ENCODE measurements at regions not wholly inside any gene's neighbourhood (a gene's known extent, or its start where the extent isn't known, plus 50 kb on each side); places are given as distances from the start of the nearest gene placed in this dataset.
"Not testable (repeated sequence)": the region's sequence is repeated elsewhere in the genome, so short reads cannot be mapped to it uniquely, and the experiment has no call there.

- Mint-ChIP-seq H3K4me1 (no peaks in the 10 kb centered on the region), H3K27me3 (no peaks in the 10 kb centered on the region), H3K9me3 (peaks cover 2 to 4% (median 3%) of the 10 kb centered on the region in 3 donors), H3K4me3 (no peak overlapping the region), H3K36me3 (no peaks in the 10 kb centered on the region), H3K27ac (no peak overlapping the region)
These were observed 262.1 kb downstream of the CPS1 start for GRCh38 chr2:210818473-210818872.

GRCh38 chr2:210833403-210833802, 277.0 kb downstream of the CPS1 start:
- Mint-ChIP-seq H3K27ac (no peak overlapping the region), H3K27me3 (no peaks in the 10 kb centered on the region), H3K36me3 (no peaks in the 10 kb centered on the region), H3K4me1 (peaks cover 0 to 1% (median 0%) of the 10 kb centered on the region in 3 donors), H3K4me3 (no peak overlapping the region), H3K9me3 (peaks cover 0 to 1% (median 0%) of the 10 kb centered on the region in 3 donors)

- H3K4me3 Mint-ChIP-seq, result no peak overlapping the region
- H3K27ac Mint-ChIP-seq, result no peak overlapping the region
- peaks cover 0 to 1% (median 0%) of the 10 kb centered on the region in 3 donors for H3K4me1 Mint-ChIP-seq
- H3K27me3 Mint-ChIP-seq, result no peaks in the 10 kb centered on the region
- peaks cover 0 to 3% (median 2%) of the 10 kb centered on the region in 3 donors for H3K9me3 Mint-ChIP-seq
- no peaks in the 10 kb centered on the region for H3K36me3 Mint-ChIP-seq
These were observed 282.6 kb downstream of the CPS1 start for GRCh38 chr2:210839034-210839433.

- Mint-ChIP-seq H3K4me1 (peaks cover 0 to 1% (median 0%) of the 10 kb centered on the region in 3 donors), H3K36me3 (no peaks in the 10 kb centered on the region), H3K27ac (no peak overlapping the region), H3K4me3 (no peak overlapping the region), H3K9me3 (peaks cover 0 to 3% (median 2%) of the 10 kb centered on the region in 3 donors), H3K27me3 (no peaks in the 10 kb centered on the region)
These were observed 283.1 kb downstream of the CPS1 start for GRCh38 chr2:210839450-210839849.

GRCh38 chr2:210842896-210843295, 286.5 kb downstream of the CPS1 start:
- no peaks in the 10 kb centered on the region for H3K27me3 Mint-ChIP-seq
- peaks cover 0 to 3% (median 2%) of the 10 kb centered on the region in 3 donors for H3K9me3 Mint-ChIP-seq
- no peak overlapping the region for H3K4me3 Mint-ChIP-seq
- H3K36me3 Mint-ChIP-seq, result no peaks in the 10 kb centered on the region
- no peaks in the 10 kb centered on the region for H3K4me1 Mint-ChIP-seq
- no peak overlapping the region for H3K27ac Mint-ChIP-seq

- Mint-ChIP-seq H3K9me3 (peaks cover 0 to 3% (median 2%) of the 10 kb centered on the region in 3 donors), H3K4me3 (no peak overlapping the region), H3K36me3 (no peaks in the 10 kb centered on the region), H3K4me1 (no peaks in the 10 kb centered on the region), H3K27ac (no peak overlapping the region), H3K27me3 (no peaks in the 10 kb centered on the region)
These were observed 287.6 kb downstream of the CPS1 start for GRCh38 chr2:210844016-210844415.

GRCh38 chr2:210859314-210859713, 302.9 kb downstream of the CPS1 start:
- peaks cover 0 to 3% (median 0%) of the 10 kb centered on the region in 3 donors for H3K9me3 Mint-ChIP-seq
- no peaks in the 10 kb centered on the region for H3K4me1 Mint-ChIP-seq
- no peaks in the 10 kb centered on the region for H3K36me3 Mint-ChIP-seq
- no peak overlapping the region for H3K27ac Mint-ChIP-seq
- H3K4me3 Mint-ChIP-seq, result no peak overlapping the region
- no peaks in the 10 kb centered on the region for H3K27me3 Mint-ChIP-seq

GRCh38 chr2:210860276-210860675, 303.9 kb downstream of the CPS1 start:
- H3K4me1 Mint-ChIP-seq, result no peaks in the 10 kb centered on the region
- H3K4me3 Mint-ChIP-seq, result no peak overlapping the region
- no peaks in the 10 kb centered on the region for H3K27me3 Mint-ChIP-seq
- H3K27ac Mint-ChIP-seq, result no peak overlapping the region
- peaks cover 0 to 3% (median 0%) of the 10 kb centered on the region in 3 donors for H3K9me3 Mint-ChIP-seq
- H3K36me3 Mint-ChIP-seq, result no peaks in the 10 kb centered on the region

- H3K27me3 Mint-ChIP-seq, result no peaks in the 10 kb centered on the region
- H3K4me3 Mint-ChIP-seq, result no peak overlapping the region
- no peaks in the 10 kb centered on the region for H3K36me3 Mint-ChIP-seq
- H3K4me1 Mint-ChIP-seq, result no peaks in the 10 kb centered on the region
- H3K9me3 Mint-ChIP-seq, result peaks cover 0 to 3% (median 0%) of the 10 kb centered on the region in 3 donors
- no peak overlapping the region for H3K27ac Mint-ChIP-seq
These were observed 304.8 kb downstream of the CPS1 start for GRCh38 chr2:210861038-210861665.

GRCh38 chr2:210862283-210863065, 306.1 kb downstream of the CPS1 start:
- no peak overlapping the region for H3K27ac Mint-ChIP-seq

GRCh38 chr2:210863283-210863682, 306.9 kb downstream of the CPS1 start:
- no peaks in the 10 kb centered on the region for H3K27me3 Mint-ChIP-seq
- no peak overlapping the region for H3K27ac Mint-ChIP-seq
- H3K4me3 Mint-ChIP-seq, result no peak overlapping the region
- H3K4me1 Mint-ChIP-seq, result no peaks in the 10 kb centered on the region
- peaks cover 0 to 3% (median 0%) of the 10 kb centered on the region in 3 donors for H3K9me3 Mint-ChIP-seq
- H3K36me3 Mint-ChIP-seq, result no peaks in the 10 kb centered on the region

More at GRCh38 chr2:210862283-210863065, 306.1 kb downstream of the CPS1 start:
- Mint-ChIP-seq H3K36me3 (no peaks in the 10 kb centered on the region), H3K9me3 (peaks cover 0 to 3% (median 0%) of the 10 kb centered on the region in 3 donors), H3K27me3 (no peaks in the 10 kb centered on the region), H3K4me1 (no peaks in the 10 kb centered on the region), H3K4me3 (no peak overlapping the region)

- not testable (repeated sequence) for H3K27me3 Mint-ChIP-seq, H3K4me3 Mint-ChIP-seq, H3K36me3 Mint-ChIP-seq, H3K9me3 Mint-ChIP-seq, H3K27ac Mint-ChIP-seq, H3K4me1 Mint-ChIP-seq
These were observed 315.2 kb downstream of the CPS1 start for GRCh38 chr2:210871566-210871965.

- H3K27ac Mint-ChIP-seq, result no peak overlapping the region
- H3K4me1 Mint-ChIP-seq, result peaks cover 0 to 5% (median 0%) of the 10 kb centered on the region in 3 donors
- H3K4me3 Mint-ChIP-seq, result no peak overlapping the region
- no peaks in the 10 kb centered on the region for H3K36me3 Mint-ChIP-seq
- no peaks in the 10 kb centered on the region for H3K27me3 Mint-ChIP-seq
- H3K9me3 Mint-ChIP-seq, result no peaks in the 10 kb centered on the region
These were observed 317.2 kb downstream of the CPS1 start for GRCh38 chr2:210873631-210874030.

- H3K9me3 Mint-ChIP-seq, result no peaks in the 10 kb centered on the region
- H3K4me1 Mint-ChIP-seq, result no peaks in the 10 kb centered on the region
- H3K4me3 Mint-ChIP-seq, result no peak overlapping the region
- no peaks in the 10 kb centered on the region for H3K36me3 Mint-ChIP-seq
- H3K27ac Mint-ChIP-seq, result no peak overlapping the region
- no peaks in the 10 kb centered on the region for H3K27me3 Mint-ChIP-seq
These were observed 327.8 kb downstream of the CPS1 start for GRCh38 chr2:210884227-210884626.

GRCh38 chr2:210888035-210888434, 331.6 kb downstream of the CPS1 start:
- Mint-ChIP-seq H3K27me3 (no peaks in the 10 kb centered on the region), H3K9me3 (peaks cover 0 to under 1% (median 0%) of the 10 kb centered on the region in 3 donors), H3K4me3 (no peak overlapping the region), H3K4me1 (no peaks in the 10 kb centered on the region), H3K36me3 (no peaks in the 10 kb centered on the region), H3K27ac (no peak overlapping the region)

GRCh38 chr2:210895132-210895531, 338.7 kb downstream of the CPS1 start:
- H3K4me3 Mint-ChIP-seq, result no peak overlapping the region
- H3K36me3 Mint-ChIP-seq, result no peaks in the 10 kb centered on the region
- H3K9me3 Mint-ChIP-seq, result peaks cover 0 to 9% (median 0%) of the 10 kb centered on the region in 3 donors
- H3K27ac Mint-ChIP-seq, result no peak overlapping the region
- H3K27me3 Mint-ChIP-seq, result no peaks in the 10 kb centered on the region
- no peaks in the 10 kb centered on the region for H3K4me1 Mint-ChIP-seq
